GM19025 (cell line): ENCODE measurements at regions not wholly inside any gene's neighbourhood (a gene's known extent, or its start where the extent isn't known, plus 50 kb on each side); places are given as distances from the start of the nearest gene placed in this dataset.
"Not testable (repeated sequence)": the region's sequence is repeated elsewhere in the genome, so short reads cannot be mapped to it uniquely, and the experiment has no call there.

Experiments used
- ATAC-seq: cut with Tn5 transposase; IDR thresholded peaks from one replicate; pipeline ENCODE4 v1.9.1; 2021; ENCODE audit warnings: mild to moderate bottlenecking, low read depth, moderate library complexity; ENCODE audit not compliant: unreplicated experiment

- not testable (repeated sequence) for ATAC-seq
Measured at GRCh38 chr4:162851241-162851758, 315.4 kb downstream of the NAF1 start.

- ATAC-seq: no peak
Measured at GRCh38 chr4:162849937-162850336, 316.8 kb downstream of the NAF1 start.

GRCh38 chr4:162847945-162848549 lies 318.6 kb downstream of the NAF1 start:
- ATAC-seq: no peak

- no peak for ATAC-seq
Measured at GRCh38 chr4:162841753-162842152, 324.9 kb downstream of the NAF1 start.

- no peak for ATAC-seq
Measured at GRCh38 chr4:162839814-162840213, 326.9 kb downstream of the NAF1 start.

GRCh38 chr4:162838671-162839070 lies 328.0 kb downstream of the NAF1 start:
- no peak for ATAC-seq

- ATAC-seq: no peak
Measured at GRCh38 chr4:162837679-162838078, 329.0 kb downstream of the NAF1 start.

- ATAC-seq: no peak
Measured at GRCh38 chr4:162837241-162837640, 329.4 kb downstream of the NAF1 start.

- no peak for ATAC-seq
Measured at GRCh38 chr4:162836773-162837172, 329.9 kb downstream of the NAF1 start.

GRCh38 chr4:162836258-162836657 lies 330.4 kb downstream of the NAF1 start:
- not testable (repeated sequence) for ATAC-seq

- ATAC-seq: no peak
Measured at GRCh38 chr4:162830899-162831298, 335.8 kb downstream of the NAF1 start.

GRCh38 chr4:162817374-162817773 lies 349.3 kb downstream of the NAF1 start:
- ATAC-seq: not testable (repeated sequence)

- no peak for ATAC-seq
Measured at GRCh38 chr4:162804351-162804924, 362.3 kb downstream of the NAF1 start.

GRCh38 chr4:162803378-162803777 lies 363.3 kb downstream of the NAF1 start:
- ATAC-seq: peak; percentile 70

GRCh38 chr4:162797108-162797507 lies 369.6 kb downstream of the NAF1 start:
- ATAC-seq: no peak

GRCh38 chr4:162793571-162793970 lies 373.1 kb downstream of the NAF1 start:
- no peak for ATAC-seq

- ATAC-seq: no peak
Measured at GRCh38 chr4:162793004-162793403, 373.7 kb downstream of the NAF1 start.

- no peak for ATAC-seq
Measured at GRCh38 chr4:162791226-162791625, 375.5 kb downstream of the NAF1 start.

- ATAC-seq: no peak
Measured at GRCh38 chr4:162787120-162787519, 379.6 kb downstream of the NAF1 start.

GRCh38 chr4:162782778-162783525 lies 383.7 kb downstream of the NAF1 start:
- no peak for ATAC-seq

GRCh38 chr4:162782096-162782777 lies 384.5 kb downstream of the NAF1 start:
- no peak for ATAC-seq
